IMR-90 (cell line): ENCODE measurements at regions not wholly inside any gene's neighbourhood (a gene's known extent, or its start where the extent isn't known, plus 50 kb on each side); places are given as distances from the start of the nearest gene placed in this dataset.

ENCODE experiments used
- ATAC-seq: fragments of 200-7000 bp; cut with Tn5 transposase; 2 replicates; pipeline ENCODE4 v1.9.1; 2020; ENCODE audit warnings: low read depth, mild to moderate bottlenecking, moderate library complexity
- BruUV-seq: library from RNA; stranded (reverse); fragments of 400-500 nt; replicated peaks from 2 replicates; lab custom pipeline; 2021; lab: Mats Ljungman, UMichigan
- CTCF ChIA-PET: fragments of 300-600 bp; formaldehyde crosslinking; extraction: SDS; loops from one replicate; lab custom pipeline; 2021; ENCODE audit warnings: antibody characterized with exemption; lab: Yijun Ruan, JAX
- POLR2A ChIA-PET: fragments of 300-600 bp; sonication (Branson Sonifier 250); formaldehyde crosslinking; loops from one replicate; lab custom pipeline; 2022; ENCODE audit warnings: antibody characterized with exemption; ENCODE audit not compliant: unreplicated experiment; lab: Charles Lee
- DNase-seq: peaks from one replicate; pipeline ENCODE4 v3.0.0; 2013
- H2AFZ ChIP-seq: replicated peaks from 2 replicates; pipeline ENCODE3; 2013; ENCODE audit warnings: low read length, mild to moderate bottlenecking; ENCODE audit not compliant: poor library complexity
- H2AK5ac ChIP-seq: 2 replicates; pipeline ENCODE4 v1.6.1; 2013; ENCODE audit warnings: low read depth, low read length, inconsistent platforms
- H2AK9ac ChIP-seq: replicated peaks from 2 replicates; pipeline ENCODE3; 2013; ENCODE audit warnings: mild to moderate bottlenecking, low read depth, low read length, moderate library complexity; ENCODE audit not compliant: poor library complexity
- H2BK120ac ChIP-seq: 2 replicates; pipeline ENCODE4 v1.6.1; 2013; ENCODE audit warnings: low read depth, low read length, inconsistent platforms
- H2BK15ac ChIP-seq: 3 replicates; pipeline ENCODE4 v1.6.1; 2013; ENCODE audit warnings: low read depth, low read length, inconsistent platforms
- H2BK20ac ChIP-seq: 2 replicates; pipeline ENCODE4 v1.6.1; 2013; ENCODE audit warnings: low read depth, mild to moderate bottlenecking, inconsistent platforms, low read length, moderate library complexity
- H2BK5ac ChIP-seq: 2 replicates; pipeline ENCODE4 v1.6.1; 2013; ENCODE audit warnings: mild to moderate bottlenecking, low read depth, low read length, inconsistent platforms; ENCODE audit not compliant: poor library complexity, severe bottlenecking
- H3K14ac ChIP-seq: replicated peaks from 2 replicates; pipeline ENCODE4 v1.6.1; 2013; ENCODE audit warnings: low read depth, low read length, inconsistent platforms
- H3K18ac ChIP-seq: 2 replicates; pipeline ENCODE4 v1.6.1; 2013; ENCODE audit warnings: low read depth, low read length, control low read depth
- H3K23ac ChIP-seq: 2 replicates; pipeline ENCODE4 v1.6.1; 2013; ENCODE audit warnings: low read depth, low read length, inconsistent platforms
- H3K27ac ChIP-seq: 2 replicates; pipeline ENCODE4 v1.5.1; 2013; ENCODE audit warnings: mild to moderate bottlenecking, control low read depth, low read length; ENCODE audit not compliant: insufficient read depth
- H3K27me3 ChIP-seq: 2 replicates; pipeline ENCODE4 v1.6.1; 2013; ENCODE audit warnings: low read length; ENCODE audit not compliant: control insufficient read depth, insufficient read depth
- H3K36me3 ChIP-seq: 2 replicates; pipeline ENCODE4 v1.6.1; 2013; ENCODE audit warnings: low read length, mixed read lengths; ENCODE audit not compliant: control insufficient read depth, insufficient read depth
- H3K4ac ChIP-seq: 2 replicates; pipeline ENCODE4 v1.6.1; 2013; ENCODE audit warnings: low read depth, low read length, inconsistent platforms
- H3K4me1 ChIP-seq: 2 replicates; pipeline ENCODE4 v1.6.1; 2013; ENCODE audit warnings: low read length, mixed read lengths; ENCODE audit not compliant: control insufficient read depth, insufficient read depth
- H3K4me2 ChIP-seq: 2 replicates; pipeline ENCODE4 v1.6.1; 2013; ENCODE audit warnings: low read depth, mild to moderate bottlenecking, control low read depth, low read length, moderate library complexity
- H3K4me3 ChIP-seq: 2 replicates; pipeline ENCODE4 v1.5.1; 2013; ENCODE audit warnings: low read depth, mild to moderate bottlenecking, control low read depth, low read length, moderate library complexity; ENCODE audit not compliant: insufficient read depth
- H3K56ac ChIP-seq: 2 replicates; pipeline ENCODE4 v1.6.1; 2013; ENCODE audit warnings: low read length, inconsistent platforms; ENCODE audit not compliant: insufficient read depth; ENCODE audit errors: extremely low read depth
- H3K79me1 ChIP-seq, 2 experiments: 2 replicates each; pipeline ENCODE4 v1.6.1; 2013; ENCODE audit warnings: low read length in 2 of 2, inconsistent platforms in 1 of 2, low read depth in 1 of 2
- H3K9ac ChIP-seq: 2 replicates; pipeline ENCODE4 v1.6.1; 2013; ENCODE audit warnings: low read depth, low read length, control low read depth
- H3K9me1 ChIP-seq: 2 replicates; pipeline ENCODE4 v1.6.1; 2013; ENCODE audit warnings: low read length, inconsistent platforms; ENCODE audit not compliant: insufficient read depth
- H3K9me3 ChIP-seq: 2 replicates; pipeline ENCODE4 v1.6.1; 2013; ENCODE audit warnings: low read length; ENCODE audit not compliant: control insufficient read depth, insufficient read depth
- H4K20me1 ChIP-seq: 2 replicates; pipeline ENCODE4 v1.6.1; 2013; ENCODE audit warnings: low read length, inconsistent platforms; ENCODE audit not compliant: insufficient read depth
- H4K5ac ChIP-seq: 2 replicates; pipeline ENCODE4 v1.6.1; 2013; ENCODE audit warnings: mild to moderate bottlenecking, low read depth, low read length, control low read depth
- H4K8ac ChIP-seq, 2 experiments: 2 replicates each; pipeline ENCODE4 v1.6.1; 2013; ENCODE audit warnings: low read depth in 2 of 2, low read length in 2 of 2, control low read depth in 1 of 2, inconsistent platforms in 1 of 2
- H4K91ac ChIP-seq: 2 replicates; pipeline ENCODE4 v1.6.1; 2013; ENCODE audit warnings: low read depth, low read length, inconsistent platforms; ENCODE audit not compliant: insufficient read depth
- BHLHE40 ChIP-seq: fragments of 150-350 bp; IDR thresholded peaks from 2 replicates; pipeline ENCODE4 v1.6.1; 2016; ENCODE audit warnings: mild to moderate bottlenecking, low read depth, low read length
- CEBPB ChIP-seq: IDR thresholded peaks from 2 replicates; pipeline ENCODE4 v1.6.1; 2012; ENCODE audit warnings: low read depth, low read length, improper control_type of control experiment
- ELK1 ChIP-seq: fragments of 150-350 bp; IDR thresholded peaks from 2 replicates; pipeline ENCODE4 v1.6.1; 2016; ENCODE audit warnings: low read depth, mild to moderate bottlenecking, low read length, moderate library complexity, borderline replicate concordance
- FOS ChIP-seq: fragments of 150-350 bp; IDR thresholded peaks from 2 replicates; pipeline ENCODE4 v1.6.1; 2016; ENCODE audit warnings: low read depth, low read length
- MAFK ChIP-seq: IDR thresholded peaks from 2 replicates; pipeline ENCODE4 v1.6.1; 2012; ENCODE audit warnings: low read depth, low read length, improper control_type of control experiment
- MXI1 ChIP-seq: IDR thresholded peaks from 2 replicates; pipeline ENCODE4 v1.6.1; 2012; ENCODE audit warnings: low read depth, mild to moderate bottlenecking, low read length, moderate library complexity, borderline replicate concordance
- NFE2L2 ChIP-seq: fragments of 150-350 bp; IDR thresholded peaks from 2 replicates; pipeline ENCODE4 v1.6.1; 2016; ENCODE audit warnings: low read depth, mild to moderate bottlenecking, low read length
- POLR2A ChIP-seq: IDR thresholded peaks from 2 replicates; pipeline ENCODE4 v1.6.1; 2012; ENCODE audit warnings: mild to moderate bottlenecking, low read depth, low read length
- RAD21 ChIP-seq: IDR thresholded peaks from 2 replicates; pipeline ENCODE4 v1.6.1; 2012; ENCODE audit warnings: low read length, improper control_type of control experiment
- RCOR1 ChIP-seq: IDR thresholded peaks from 2 replicates; pipeline ENCODE4 v1.6.1; 2012; ENCODE audit warnings: mild to moderate bottlenecking, low read length, improper control_type of control experiment; ENCODE audit not compliant: insufficient replicate concordance
- RFX5 ChIP-seq: IDR thresholded peaks from 2 replicates; pipeline ENCODE4 v1.8.0; 2012; ENCODE audit warnings: low read depth, mild to moderate bottlenecking, low read length, moderate library complexity
- WGBS, 2 experiments: methylation state at CpG; one replicate each; pipeline versions ENCODE4 v1.1.5 to v1.1.7; 2013; ENCODE audit warnings: missing lambda C conversion rate in 2 of 2; ENCODE audit not compliant: insufficient read length in 1 of 2; ENCODE audit errors: extremely low coverage in 2 of 2; 5-methylcytosine and 5-hydroxymethylcytosine counted together
- dilution Hi-C: fragments of 300-500 bp; cut with HindIII; formaldehyde crosslinking; loops from one replicate; pipeline ENCODE4 v1.14.3; 2018; ENCODE audit warnings: low sequenced_read_pairs; ENCODE audit not compliant: unreplicated experiment
- in situ Hi-C: fragments of 300-500 bp; cut with MboI; formaldehyde crosslinking; loops from 3 replicates; pipeline ENCODE4 v1.14.3; 2019; ENCODE audit warnings: low sequenced_read_pairs, inconsistent platforms, mixed read lengths
- intact Hi-C: fragments of 100-400 bp; cut with micrococcal nuclease; formaldehyde crosslinking; loops from 2 replicates; pipeline ENCODE4 v1.10.0; 2022
- TF ChIP-seq, protein P1 (sequence below): fragments of 150-350 bp; IDR thresholded peaks from 2 replicates; pipeline ENCODE4 v1.6.1; 2017; ENCODE audit warnings: mild to moderate bottlenecking, antibody characterized with exemption, low read length, low read depth
- TF ChIP-seq, protein P2 (sequence below): conservative IDR thresholded peaks from 2 replicates; pipeline ENCODE4 v1.5.1; 2012; ENCODE audit warnings: mild to moderate bottlenecking, low read depth, low read length, improper control_type of control experiment

DNA sequence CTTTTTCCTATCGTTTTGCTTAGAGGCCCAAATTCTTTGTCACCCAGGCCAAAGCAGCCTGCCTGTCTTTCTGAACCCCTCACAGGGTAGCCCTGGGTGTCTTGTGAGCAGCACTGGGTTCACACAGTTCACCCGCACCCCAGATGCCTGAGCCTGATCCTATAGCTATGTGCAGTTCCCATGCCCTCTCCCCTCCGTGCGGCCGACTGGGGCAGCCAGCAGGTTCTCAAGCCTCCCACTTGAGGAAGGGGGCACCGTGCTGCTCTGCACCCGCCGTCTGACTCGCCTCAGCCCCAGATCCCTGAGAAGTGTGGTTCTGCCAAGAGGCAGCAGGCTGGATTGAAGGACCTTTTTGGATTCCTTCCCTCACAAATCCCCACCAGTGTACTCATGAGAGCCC lies 89.0 kb downstream of the PSMB1 start:
- H3K9me1 ChIP-seq, result no peaks in the 10 kb centered on the region
- no peak overlapping the region for H2BK20ac ChIP-seq
- dilution Hi-C loops, result no loop called here
- CTCF ChIA-PET, result no interaction called here
- no peak overlapping the region for H3K4me2 ChIP-seq
- peaks cover 1% of the 10 kb centered on the region; the same call in 1 of the 2 replicates for H3K4me1 ChIP-seq
- no peak overlapping the region for H3K4ac ChIP-seq
- H4K8ac ChIP-seq, result no peak overlapping the region
- H3K79me1 ChIP-seq, result no peaks in the 10 kb centered on the region
- H4K91ac ChIP-seq, result no peak overlapping the region
- no peaks in the 10 kb centered on the region for H4K20me1 ChIP-seq
- no peak overlapping the region for H3K23ac ChIP-seq
- WGBS, 2 experiments, result 0% methylated on average over 1 of the region's 9 CpGs; no CpG with 5 or more reads in 1 of the 2 experiments
- no peak overlapping the region for H3K9ac ChIP-seq
- BruUV-seq, result no TSS peak
- no peak overlapping the region for H3K18ac ChIP-seq
- peaks cover 6% of the 10 kb centered on the region for H3K9me3 ChIP-seq
- H3K27me3 ChIP-seq, result peaks cover 1% of the 10 kb centered on the region; the same call in 1 of the 2 replicates
- in situ Hi-C loops, result no loop called here
- POLR2A ChIA-PET, result no interaction called here
- DNase-seq (no peak), ATAC-seq (no peak)
- no peak overlapping the region for H3K27ac ChIP-seq
- no peak overlapping the region for H2AFZ ChIP-seq
- H4K5ac ChIP-seq, result no peak overlapping the region
- no peak overlapping the region; the same call in 1 of the 2 replicates for H3K56ac ChIP-seq
- H2AK5ac ChIP-seq, result no peak overlapping the region
- no peak overlapping the region for H2BK5ac ChIP-seq
- no peaks in the 10 kb centered on the region for H3K36me3 ChIP-seq
- no peak for TF ChIP-seq BHLHE40
- TF ChIP-seq, protein P1, sequence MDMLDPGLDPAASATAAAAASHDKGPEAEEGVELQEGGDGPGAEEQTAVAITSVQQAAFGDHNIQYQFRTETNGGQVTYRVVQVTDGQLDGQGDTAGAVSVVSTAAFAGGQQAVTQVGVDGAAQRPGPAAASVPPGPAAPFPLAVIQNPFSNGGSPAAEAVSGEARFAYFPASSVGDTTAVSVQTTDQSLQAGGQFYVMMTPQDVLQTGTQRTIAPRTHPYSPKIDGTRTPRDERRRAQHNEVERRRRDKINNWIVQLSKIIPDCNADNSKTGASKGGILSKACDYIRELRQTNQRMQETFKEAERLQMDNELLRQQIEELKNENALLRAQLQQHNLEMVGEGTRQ, result no peak
- no peak for TF ChIP-seq RCOR1
- TF ChIP-seq CEBPB, result no peak
- TF ChIP-seq ELK1, result no peak
- no peak for TF ChIP-seq NFE2L2
- no peak for TF ChIP-seq FOS
- TF ChIP-seq RAD21, result no peak
- no peak for TF ChIP-seq RFX5
- no peak for TF ChIP-seq MXI1
- TF ChIP-seq POLR2A, result no peak
- TF ChIP-seq, protein P2, sequence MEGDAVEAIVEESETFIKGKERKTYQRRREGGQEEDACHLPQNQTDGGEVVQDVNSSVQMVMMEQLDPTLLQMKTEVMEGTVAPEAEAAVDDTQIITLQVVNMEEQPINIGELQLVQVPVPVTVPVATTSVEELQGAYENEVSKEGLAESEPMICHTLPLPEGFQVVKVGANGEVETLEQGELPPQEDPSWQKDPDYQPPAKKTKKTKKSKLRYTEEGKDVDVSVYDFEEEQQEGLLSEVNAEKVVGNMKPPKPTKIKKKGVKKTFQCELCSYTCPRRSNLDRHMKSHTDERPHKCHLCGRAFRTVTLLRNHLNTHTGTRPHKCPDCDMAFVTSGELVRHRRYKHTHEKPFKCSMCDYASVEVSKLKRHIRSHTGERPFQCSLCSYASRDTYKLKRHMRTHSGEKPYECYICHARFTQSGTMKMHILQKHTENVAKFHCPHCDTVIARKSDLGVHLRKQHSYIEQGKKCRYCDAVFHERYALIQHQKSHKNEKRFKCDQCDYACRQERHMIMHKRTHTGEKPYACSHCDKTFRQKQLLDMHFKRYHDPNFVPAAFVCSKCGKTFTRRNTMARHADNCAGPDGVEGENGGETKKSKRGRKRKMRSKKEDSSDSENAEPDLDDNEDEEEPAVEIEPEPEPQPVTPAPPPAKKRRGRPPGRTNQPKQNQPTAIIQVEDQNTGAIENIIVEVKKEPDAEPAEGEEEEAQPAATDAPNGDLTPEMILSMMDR, result no peak
- no peak for TF ChIP-seq MAFK
- H2BK15ac ChIP-seq, result no peak overlapping the region
- H2BK120ac ChIP-seq, result no peak overlapping the region
- no peak overlapping the region for H3K4me3 ChIP-seq
- H3K14ac ChIP-seq, result no peak overlapping the region
- no peak overlapping the region for H2AK9ac ChIP-seq
- intact Hi-C loops, result no loop called here
